ENCODE measurements at regions not wholly inside any gene's neighbourhood (a gene's known extent, or its start where the extent isn't known, plus 50 kb on each side); places are given as distances from the start of the nearest gene placed in this dataset.

GRCh38 chr5:4078544-4078943 lies 482.9 kb downstream of the IRX1 start:
- TF ChIP-seq POLR2AphosphoS5 (IDR thresholded peaks at IDR 0.05; ENCODE audit: insufficient read depth, low read depth, low read length) (no peak), EZH2 (IDR thresholded peaks at IDR 0.05; ENCODE audit: borderline replicate concordance, low read depth, low read length, severe bottlenecking) (no peak), POLR2A (IDR thresholded peaks at IDR 0.05; ENCODE audit: low read depth, low read length) (no peak), GATA2 (IDR thresholded peaks at IDR 0.05; ENCODE audit: insufficient read depth, insufficient read length, low read depth, low read length) (no peak), JUN (IDR thresholded peaks at IDR 0.05; ENCODE audit: borderline replicate concordance, insufficient read depth, insufficient read length, low read depth) (no peak), MAX (IDR thresholded peaks at IDR 0.05; ENCODE audit: insufficient read depth, insufficient read length) (no peak)
- TF ChIP-seq, protein P1, sequence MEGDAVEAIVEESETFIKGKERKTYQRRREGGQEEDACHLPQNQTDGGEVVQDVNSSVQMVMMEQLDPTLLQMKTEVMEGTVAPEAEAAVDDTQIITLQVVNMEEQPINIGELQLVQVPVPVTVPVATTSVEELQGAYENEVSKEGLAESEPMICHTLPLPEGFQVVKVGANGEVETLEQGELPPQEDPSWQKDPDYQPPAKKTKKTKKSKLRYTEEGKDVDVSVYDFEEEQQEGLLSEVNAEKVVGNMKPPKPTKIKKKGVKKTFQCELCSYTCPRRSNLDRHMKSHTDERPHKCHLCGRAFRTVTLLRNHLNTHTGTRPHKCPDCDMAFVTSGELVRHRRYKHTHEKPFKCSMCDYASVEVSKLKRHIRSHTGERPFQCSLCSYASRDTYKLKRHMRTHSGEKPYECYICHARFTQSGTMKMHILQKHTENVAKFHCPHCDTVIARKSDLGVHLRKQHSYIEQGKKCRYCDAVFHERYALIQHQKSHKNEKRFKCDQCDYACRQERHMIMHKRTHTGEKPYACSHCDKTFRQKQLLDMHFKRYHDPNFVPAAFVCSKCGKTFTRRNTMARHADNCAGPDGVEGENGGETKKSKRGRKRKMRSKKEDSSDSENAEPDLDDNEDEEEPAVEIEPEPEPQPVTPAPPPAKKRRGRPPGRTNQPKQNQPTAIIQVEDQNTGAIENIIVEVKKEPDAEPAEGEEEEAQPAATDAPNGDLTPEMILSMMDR (IDR thresholded peaks at IDR 0.05; ENCODE audit: extremely low read depth in 1 of 2, insufficient read depth in 1 of 2, low read depth in 1 of 2, low read length in 2 of 2) = no peak
